Thoracic aorta (tissue), 2 donors: ENCODE measurements at regions not wholly inside any gene's neighbourhood (a gene's known extent, or its start where the extent isn't known, plus 50 kb on each side); places are given as distances from the start of the nearest gene placed in this dataset.

Source experiments
- ATAC-seq: fragments of 150-250 bp; one replicate; pipeline ENCODE4 v1.8.0; 2017; ENCODE audit warnings: low read depth; ENCODE audit not compliant: insufficient number of reproducible peaks, low FRiP score
- DNase-seq: peaks from one replicate; pipeline ENCODE4 v3.0.0-alpha.2; 2020; ENCODE audit warnings: low spot score
- H3K27ac ChIP-seq, 2 donors: fragments of 200-600 bp; sonication (generic); 1 replicate in 1 of 2; 2 replicates in 1 of 2; pipeline ENCODE4 v1.5.1; 2016; ENCODE audit warnings: mild to moderate bottlenecking in 2 of 2, moderate library complexity in 2 of 2
- H3K27me3 ChIP-seq: fragments of 200-600 bp; sonication (generic); replicated peaks from 2 replicates; pipeline ENCODE4 v1.6.0; 2016; ENCODE audit warnings: mild to moderate bottlenecking; ENCODE audit not compliant: insufficient read depth
- H3K36me3 ChIP-seq: fragments of 200-600 bp; sonication (generic); one replicate; pipeline ENCODE4 v1.5.1; 2016
- H3K4me1 ChIP-seq, 2 donors: fragments of 200-600 bp; sonication (generic); 1 replicate in 1 of 2; 2 replicates in 1 of 2; pipeline versions ENCODE4 v1.5.1 to v1.6.0; 2016; ENCODE audit warnings: low read depth in 2 of 2, mild to moderate bottlenecking in 1 of 2; ENCODE audit not compliant: control insufficient read depth in 1 of 2
- H3K4me3 ChIP-seq: fragments of 200-600 bp; sonication (generic); 2 replicates; pipeline ENCODE4 v1.5.1; 2016; ENCODE audit warnings: mild to moderate bottlenecking
- H3K9me3 ChIP-seq: fragments of 200-600 bp; sonication (generic); 2 replicates; pipeline ENCODE4 v1.5.1; 2016
- TF ChIP-seq, protein P1 (sequence below): fragments of 200-600 bp; sonication (generic); IDR thresholded peaks from one replicate; pipeline ENCODE4 v1.5.1; 2019; ENCODE audit warnings: antibody characterized with exemption

DNA sequence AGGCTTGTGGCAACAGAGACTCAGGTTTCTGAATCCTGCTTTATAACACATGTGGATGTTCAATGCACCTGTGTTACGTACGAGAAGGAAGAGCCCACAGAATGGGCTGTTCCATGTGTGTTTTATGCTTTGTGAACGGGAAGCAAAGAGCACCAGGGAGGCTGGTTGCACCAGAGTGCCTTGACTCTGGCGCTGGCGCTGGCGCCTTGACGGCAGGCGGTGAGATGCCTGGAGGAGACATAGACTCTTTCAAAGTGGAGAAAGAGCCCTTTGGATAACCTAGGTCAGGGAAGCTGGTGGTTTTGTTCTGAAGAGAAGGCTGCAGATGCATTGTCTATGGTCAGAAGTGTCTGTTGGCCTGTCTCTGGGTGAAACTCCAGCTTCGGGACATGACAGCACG lies 80.2 kb upstream of the APCDD1 start:
- Histone ChIP-seq H3K4me1 (peaks cover 0 to 13% of the 10 kb centered on the region in 2 donors), H3K27me3 (no peaks in the 10 kb centered on the region), H3K4me3 (no peak overlapping the region), H3K36me3 (no peaks in the 10 kb centered on the region), H3K9me3 (no peaks in the 10 kb centered on the region), H3K27ac (no peak overlapping the region)
- ATAC-seq (no peak), DNase-seq (no peak)
- TF ChIP-seq, protein P1, sequence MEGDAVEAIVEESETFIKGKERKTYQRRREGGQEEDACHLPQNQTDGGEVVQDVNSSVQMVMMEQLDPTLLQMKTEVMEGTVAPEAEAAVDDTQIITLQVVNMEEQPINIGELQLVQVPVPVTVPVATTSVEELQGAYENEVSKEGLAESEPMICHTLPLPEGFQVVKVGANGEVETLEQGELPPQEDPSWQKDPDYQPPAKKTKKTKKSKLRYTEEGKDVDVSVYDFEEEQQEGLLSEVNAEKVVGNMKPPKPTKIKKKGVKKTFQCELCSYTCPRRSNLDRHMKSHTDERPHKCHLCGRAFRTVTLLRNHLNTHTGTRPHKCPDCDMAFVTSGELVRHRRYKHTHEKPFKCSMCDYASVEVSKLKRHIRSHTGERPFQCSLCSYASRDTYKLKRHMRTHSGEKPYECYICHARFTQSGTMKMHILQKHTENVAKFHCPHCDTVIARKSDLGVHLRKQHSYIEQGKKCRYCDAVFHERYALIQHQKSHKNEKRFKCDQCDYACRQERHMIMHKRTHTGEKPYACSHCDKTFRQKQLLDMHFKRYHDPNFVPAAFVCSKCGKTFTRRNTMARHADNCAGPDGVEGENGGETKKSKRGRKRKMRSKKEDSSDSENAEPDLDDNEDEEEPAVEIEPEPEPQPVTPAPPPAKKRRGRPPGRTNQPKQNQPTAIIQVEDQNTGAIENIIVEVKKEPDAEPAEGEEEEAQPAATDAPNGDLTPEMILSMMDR, result no peak

DNA sequence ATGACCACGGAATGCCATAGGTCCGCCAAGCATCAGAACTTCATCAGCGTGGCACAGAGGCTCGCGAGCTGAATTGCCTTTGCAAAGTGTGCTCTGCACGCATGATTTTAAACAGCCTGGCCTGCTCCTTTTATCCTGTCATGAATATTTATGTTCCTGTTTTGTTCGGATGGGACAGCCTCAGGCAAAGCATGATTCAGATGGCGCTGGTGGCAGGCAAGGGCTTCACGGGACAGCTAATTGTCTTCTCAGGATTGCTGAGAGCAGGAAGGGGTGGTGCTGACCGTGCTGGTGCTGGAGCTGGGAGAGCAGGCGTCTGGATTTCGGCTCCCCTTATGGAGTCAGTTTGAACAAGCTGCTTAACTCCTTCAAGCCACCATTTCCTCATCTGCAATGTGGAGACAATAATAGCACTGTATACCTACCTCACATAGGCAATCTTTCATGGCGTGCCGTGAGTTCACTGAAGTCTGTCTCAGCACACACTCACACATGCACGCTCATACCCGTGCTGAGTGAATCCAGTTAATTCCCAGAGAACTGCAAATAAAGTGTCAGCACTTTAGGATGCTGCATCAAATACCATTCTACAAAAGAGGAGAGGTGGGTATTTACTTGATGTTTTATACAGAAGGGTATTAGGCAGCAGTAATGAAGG lies 79.7 kb upstream of the APCDD1 start:
- no peak for DNase-seq
- H3K27me3 ChIP-seq, result no peaks in the 10 kb centered on the region
- ATAC-seq, result no peak
- no peaks in the 10 kb centered on the region for H3K36me3 ChIP-seq
- no peak overlapping the region for H3K27ac ChIP-seq
- peaks cover 0 to 13% of the 10 kb centered on the region in 2 donors for H3K4me1 ChIP-seq
- TF ChIP-seq, protein P1, result no peak
- H3K9me3 ChIP-seq, result no peaks in the 10 kb centered on the region
- no peak overlapping the region for H3K4me3 ChIP-seq

DNA sequence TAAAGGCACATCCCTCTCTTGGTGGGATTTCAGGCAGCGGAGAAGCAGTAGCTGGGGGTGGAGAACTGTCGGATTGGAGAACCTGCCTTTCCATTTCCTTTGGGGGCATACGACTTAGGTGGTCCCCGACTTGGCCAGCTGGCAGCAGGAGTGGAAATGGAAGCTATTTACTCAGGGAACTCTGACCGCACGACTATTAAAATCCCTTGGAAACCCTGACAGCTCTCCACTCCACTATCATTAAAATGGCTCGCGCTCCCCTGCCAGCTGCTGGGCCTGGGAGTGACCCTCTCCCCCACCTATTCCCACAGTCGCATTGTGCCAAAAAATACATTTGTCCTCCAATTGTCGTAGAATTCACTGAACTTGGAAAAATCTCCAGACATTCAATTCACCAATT lies 77.7 kb upstream of the APCDD1 start:
- ATAC-seq, result no peak
- Histone ChIP-seq H3K4me1 (peaks cover 0 to 13% of the 10 kb centered on the region in 2 donors), H3K27me3 (no peaks in the 10 kb centered on the region), H3K27ac (no peak overlapping the region), H3K9me3 (no peaks in the 10 kb centered on the region), H3K36me3 (no peaks in the 10 kb centered on the region), H3K4me3 (no peak overlapping the region)
- no peak for DNase-seq
- TF ChIP-seq, protein P1, result no peak

DNA sequence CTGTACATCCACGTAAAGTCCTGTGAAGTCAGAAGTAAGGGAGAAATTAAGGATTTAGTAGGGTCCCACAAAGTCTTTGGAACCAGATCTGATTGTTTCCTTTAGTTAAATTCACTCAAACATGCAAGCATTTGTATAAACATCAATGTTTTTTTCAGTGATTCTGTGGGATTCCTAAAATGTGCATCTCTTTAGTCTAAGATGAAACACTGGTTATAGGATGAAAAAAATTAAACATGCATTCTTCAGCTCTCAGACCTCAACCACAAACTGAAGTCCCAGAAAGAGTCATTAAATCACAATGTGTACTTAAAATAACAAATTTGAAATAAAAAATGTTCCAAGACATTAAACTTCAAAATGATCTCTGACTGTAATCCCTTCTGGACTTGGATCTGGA lies 76.5 kb upstream of the APCDD1 start:
- TF ChIP-seq, protein P1, result no peak

DNA sequence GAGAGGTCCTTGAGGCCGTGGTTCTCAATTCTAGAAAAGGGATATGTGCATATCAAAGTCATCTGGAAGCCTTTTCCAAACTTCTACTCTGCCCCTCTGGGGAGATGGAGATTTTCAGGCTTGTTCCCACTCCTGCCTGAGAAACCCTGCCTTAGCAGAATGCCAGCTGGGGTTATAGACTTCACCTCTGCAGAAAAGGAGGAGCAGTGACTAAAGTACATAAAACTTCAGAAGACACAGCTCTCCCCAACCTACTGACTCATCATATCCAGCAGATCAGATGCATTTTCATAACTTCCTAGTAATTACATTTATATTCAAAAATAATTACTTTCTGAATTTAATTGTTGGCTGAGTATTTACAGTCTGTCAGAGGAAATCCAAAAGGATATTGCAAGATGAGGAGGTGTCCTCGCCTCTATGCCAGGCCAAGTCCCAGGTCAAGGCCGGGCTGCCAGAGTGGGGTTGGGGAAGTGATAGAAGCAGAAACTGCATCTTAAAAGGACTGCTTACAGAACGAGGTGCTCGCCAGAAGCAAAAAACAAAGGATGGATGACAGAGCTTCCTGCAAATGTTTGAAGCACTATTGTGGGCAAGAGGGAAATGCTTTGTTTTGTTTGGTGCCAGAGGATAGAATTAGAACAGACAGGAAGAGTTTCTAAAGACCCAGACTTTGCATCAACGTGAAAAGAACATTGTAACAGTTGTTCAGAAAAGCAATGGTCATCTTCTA lies 75.6 kb upstream of the APCDD1 start:
- Histone ChIP-seq H3K4me3 (no peak overlapping the region), H3K36me3 (no peaks in the 10 kb centered on the region), H3K27ac (no peak overlapping the region), H3K4me1 (peaks cover 0 to 13% of the 10 kb centered on the region in 2 donors), H3K27me3 (no peaks in the 10 kb centered on the region), H3K9me3 (no peaks in the 10 kb centered on the region)
- no peak for ATAC-seq
- no peak for DNase-seq
- TF ChIP-seq, protein P1, result no peak

More for the DNA sequence above, 76.5 kb upstream of the APCDD1 start:
- ATAC-seq (no peak), DNase-seq (no peak)
- no peaks in the 10 kb centered on the region for H3K36me3 ChIP-seq
- no peak overlapping the region for H3K4me3 ChIP-seq
- H3K4me1 ChIP-seq, result peaks cover 0 to 13% of the 10 kb centered on the region in 2 donors
- H3K9me3 ChIP-seq, result no peaks in the 10 kb centered on the region
- no peaks in the 10 kb centered on the region for H3K27me3 ChIP-seq
- no peak overlapping the region for H3K27ac ChIP-seq
